ENCODE measurements at regions not wholly inside any gene's neighbourhood (a gene's known extent, or its start where the extent isn't known, plus 50 kb on each side); places are given as distances from the start of the nearest gene placed in this dataset.

- CTCF ChIA-PET = no interaction called here
- H3K9me3 ChIP-seq (ENCODE audit: insufficient read depth, low read depth) = no peaks in the 10 kb centered on the region
- no peaks in the 10 kb centered on the region for H3K4me1 ChIP-seq (replicated peaks; ENCODE audit: insufficient read depth)
- intact Hi-C loops (cut with micrococcal nuclease; ENCODE audit: unreplicated experiment) = no loop called here
- no TSS peak for BruUV-seq (replicated peaks)
- no peak overlapping the region for H3K4me3 ChIP-seq
- no peak overlapping the region for H3K27ac ChIP-seq
- H3K79me2 ChIP-seq (ENCODE audit: low read depth) = no peaks in the 10 kb centered on the region
- peaks cover 8% of the 10 kb centered on the region; the same call in 1 of the 2 replicates for H3K27me3 ChIP-seq (ENCODE audit: insufficient read depth, low read depth)
- no peak for TF ChIP-seq CTCF (conservative IDR thresholded peaks at IDR 0.05)
- TF ChIP-seq EZH2 (IDR thresholded peaks at IDR 0.05; ENCODE audit: low read depth) = no peak
- DNase-seq = no peak
- no peak overlapping the region for H2AFZ ChIP-seq
- H3K36me3 ChIP-seq (ENCODE audit: low read depth) = no peaks in the 10 kb centered on the region
- H4K20me1 ChIP-seq (ENCODE audit: insufficient read depth) = no peaks in the 10 kb centered on the region
- H3K9me2 ChIP-seq (ENCODE audit: insufficient read depth) = no peaks in the 10 kb centered on the region
- POLR2A ChIA-PET (ENCODE audit: unreplicated experiment) = no interaction called here
- H3K4me2 ChIP-seq = no peak overlapping the region
- H3F3A ChIP-seq (ENCODE audit: insufficient read depth, low read depth) = no peaks in the 10 kb centered on the region
Measured at GRCh38 chr7:9028012-9028411, 594.6 kb downstream of the NXPH1 start.

- Histone ChIP-seq H3K9me3 (ENCODE audit: insufficient read depth, low read depth) (no peaks in the 10 kb centered on the region), H3K4me2 (no peak overlapping the region), H3K27me3 (ENCODE audit: insufficient read depth, low read depth) (peaks cover 8% of the 10 kb centered on the region; the same call in 1 of the 2 replicates), H3K4me3 (no peak overlapping the region), H2AFZ (no peak overlapping the region), H4K20me1 (ENCODE audit: insufficient read depth) (no peaks in the 10 kb centered on the region), H3K9me2 (ENCODE audit: insufficient read depth) (no peaks in the 10 kb centered on the region), H3K36me3 (ENCODE audit: low read depth) (no peaks in the 10 kb centered on the region), H3F3A (ENCODE audit: insufficient read depth, low read depth) (no peaks in the 10 kb centered on the region), H3K27ac (no peak overlapping the region), H3K79me2 (ENCODE audit: low read depth) (no peaks in the 10 kb centered on the region), H3K4me1 (replicated peaks; ENCODE audit: insufficient read depth) (no peaks in the 10 kb centered on the region)
- no TSS peak for BruUV-seq (replicated peaks)
- TF ChIP-seq CTCF (conservative IDR thresholded peaks at IDR 0.05) (no peak), EZH2 (IDR thresholded peaks at IDR 0.05; ENCODE audit: low read depth) (no peak)
- ChIA-PET POLR2A (ENCODE audit: unreplicated experiment) (no interaction called here), CTCF (interaction anchor here (0.6 kb wide), 1 partner anchor 1190 kb away, joined by 8 read pairs; no protein-coding TSS in a partner anchor)
- no peak for DNase-seq
- intact Hi-C loops (cut with micrococcal nuclease; ENCODE audit: unreplicated experiment) = no loop called here
Measured at GRCh38 chr7:9029681-9030530, 596.5 kb downstream of the NXPH1 start.

GRCh38 chr7:9030976-9031375, 597.6 kb downstream of the NXPH1 start:
- H3K4me3 ChIP-seq = no peak overlapping the region
- no TSS peak for BruUV-seq (replicated peaks)
- H3K27me3 ChIP-seq (ENCODE audit: insufficient read depth, low read depth) = peaks cover 8% of the 10 kb centered on the region; the same call in 1 of the 2 replicates
- TF ChIP-seq CTCF (conservative IDR thresholded peaks at IDR 0.05) (no peak), EZH2 (IDR thresholded peaks at IDR 0.05; ENCODE audit: low read depth) (no peak)
- H3K27ac ChIP-seq = no peak overlapping the region
- no peaks in the 10 kb centered on the region for H3F3A ChIP-seq (ENCODE audit: insufficient read depth, low read depth)
- no peaks in the 10 kb centered on the region for H3K36me3 ChIP-seq (ENCODE audit: low read depth)
- ChIA-PET CTCF (no interaction called here), POLR2A (ENCODE audit: unreplicated experiment) (no interaction called here)
- no peaks in the 10 kb centered on the region for H3K79me2 ChIP-seq (ENCODE audit: low read depth)
- DNase-seq = no peak
- H4K20me1 ChIP-seq (ENCODE audit: insufficient read depth) = no peaks in the 10 kb centered on the region
- intact Hi-C loops (cut with micrococcal nuclease; ENCODE audit: unreplicated experiment) = no loop called here
- no peaks in the 10 kb centered on the region for H3K9me2 ChIP-seq (ENCODE audit: insufficient read depth)
- no peak overlapping the region for H3K4me2 ChIP-seq
- H3K9me3 ChIP-seq (ENCODE audit: insufficient read depth, low read depth) = no peaks in the 10 kb centered on the region
- H3K4me1 ChIP-seq (replicated peaks; ENCODE audit: insufficient read depth) = no peaks in the 10 kb centered on the region
- no peak overlapping the region for H2AFZ ChIP-seq
